HuH-7 (cell line): ENCODE measurements at regions not wholly inside any gene's neighbourhood (a gene's known extent, or its start where the extent isn't known, plus 50 kb on each side); places are given as distances from the start of the nearest gene placed in this dataset.

ENCODE experiments used
- DNase-seq: peaks from one replicate; pipeline ENCODE4 v3.0.0; 2011; ENCODE audit warnings: low spot score

DNA sequence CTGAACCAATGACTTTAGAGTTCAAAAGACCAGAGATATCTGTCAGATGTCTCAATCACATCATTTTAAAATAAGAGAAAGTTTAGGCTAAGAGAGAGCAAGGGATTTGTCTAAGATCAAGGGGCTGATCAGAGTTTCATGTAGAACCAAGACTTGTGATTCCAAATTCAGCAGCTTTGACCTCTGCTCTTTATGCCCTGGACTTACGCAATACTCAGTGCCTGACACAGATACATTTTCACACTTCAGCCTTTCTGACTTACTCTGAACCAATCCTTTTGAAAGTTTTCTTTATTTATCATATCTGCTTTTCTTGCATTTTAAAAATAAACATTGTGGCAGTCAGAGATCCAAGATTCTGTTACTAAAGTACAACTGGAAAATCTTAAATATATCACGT lies 428.0 kb downstream of the PLPP3 start:
- DNase-seq: no peak

DNA sequence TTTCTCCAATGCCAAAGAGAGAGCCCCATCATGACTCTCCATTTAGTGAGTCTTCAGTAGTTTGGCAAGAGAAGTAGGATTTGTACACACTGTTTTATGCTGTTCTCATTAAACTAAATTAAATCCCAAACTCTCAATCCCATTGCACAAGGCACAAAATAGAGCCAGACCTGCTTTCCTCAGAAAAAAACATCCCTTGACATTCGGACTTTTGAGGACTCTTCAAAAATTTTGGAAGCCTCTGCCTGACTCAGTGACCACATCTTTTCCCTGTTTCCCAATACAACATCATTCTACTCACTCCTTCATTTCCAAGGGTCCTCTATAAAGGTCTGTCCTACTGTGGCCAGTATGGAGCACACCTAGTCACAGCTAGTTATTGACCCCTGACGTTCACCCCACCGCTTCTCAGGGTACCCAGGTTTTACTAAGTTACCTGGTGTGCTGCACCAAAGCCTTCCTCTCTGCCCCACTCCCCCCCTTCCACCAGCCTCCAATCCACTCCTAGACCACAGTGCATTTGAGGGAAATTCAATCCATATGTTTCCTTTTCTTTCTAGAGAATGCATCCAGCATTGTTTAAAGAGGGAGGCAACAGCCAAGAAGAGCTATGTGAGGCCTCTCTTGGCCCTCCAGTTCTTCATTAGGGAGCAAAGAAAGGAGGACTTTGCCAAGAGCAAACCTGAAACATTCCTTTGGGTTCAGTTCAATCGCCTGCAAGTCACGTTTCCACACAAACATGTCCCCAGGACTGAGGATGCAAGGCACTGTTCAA lies 428.7 kb downstream of the PLPP3 start:
- DNase-seq: no peak

GRCh38 chr1:56149761-56150160 lies 429.6 kb downstream of the PLPP3 start:
- DNase-seq: no peak

DNA sequence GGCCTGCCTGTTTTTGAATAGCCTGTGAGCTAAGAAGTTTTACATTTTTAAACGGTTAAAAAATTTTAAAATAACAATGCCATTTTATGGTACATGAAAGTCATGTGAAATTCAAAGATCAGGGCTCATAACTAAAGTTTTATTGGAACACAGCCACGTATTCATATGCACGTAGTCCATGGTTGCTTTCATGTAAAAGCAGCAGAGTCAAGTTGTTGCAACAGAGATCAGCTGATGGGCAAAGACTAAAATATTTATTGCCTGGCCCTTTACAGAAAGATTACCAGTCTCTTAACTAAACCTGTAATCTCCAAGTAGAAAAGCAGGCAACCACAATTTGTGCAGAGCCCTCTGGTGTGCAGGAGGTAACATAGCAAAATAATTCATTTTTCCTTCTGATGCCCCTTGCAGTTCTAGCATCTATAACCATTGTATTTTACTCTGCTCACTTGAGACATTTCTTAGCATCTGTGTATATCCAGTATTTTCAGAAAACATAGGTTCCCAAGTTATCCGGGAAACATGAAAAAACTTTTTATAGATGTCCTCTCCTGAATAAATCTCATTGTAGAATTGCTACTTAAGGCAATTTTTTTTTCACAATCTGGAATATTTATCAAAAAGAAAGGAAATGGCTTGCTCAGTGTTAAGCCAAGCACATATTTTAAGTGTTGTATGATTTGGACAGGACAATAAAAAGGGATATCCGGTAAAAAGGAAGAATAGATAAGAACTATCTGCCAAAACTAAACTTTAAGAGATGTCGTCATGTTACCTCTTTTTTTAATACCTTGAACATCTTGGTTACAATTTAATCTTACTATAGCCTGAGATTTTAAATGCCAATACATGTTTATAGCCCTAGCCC lies 430.8 kb downstream of the PLPP3 start:
- DNase-seq: no peak

DNA sequence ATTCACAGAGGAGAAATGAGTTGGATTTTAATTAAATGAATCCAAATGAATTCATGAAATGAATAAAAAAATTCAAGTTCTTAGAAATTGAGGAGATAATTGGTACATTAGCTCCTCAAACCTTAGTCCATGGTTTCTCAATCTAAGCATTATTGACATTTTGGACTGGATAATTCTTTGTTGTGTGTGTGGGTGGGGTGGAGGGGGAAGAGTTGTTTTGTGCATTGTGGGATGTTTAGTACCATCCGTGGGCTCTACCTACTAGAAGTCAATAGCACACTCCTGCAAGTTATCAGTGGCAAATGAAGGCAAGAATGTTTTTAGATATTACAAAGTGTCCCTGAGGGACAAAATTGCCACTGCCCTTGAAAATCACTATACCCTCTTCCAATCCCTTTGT lies 431.9 kb downstream of the PLPP3 start:
- DNase-seq: no peak

GRCh38 chr1:56147034-56147433 lies 432.3 kb downstream of the PLPP3 start:
- DNase-seq: no peak

GRCh38 chr1:56146449-56146848 lies 432.9 kb downstream of the PLPP3 start:
- DNase-seq: no peak

GRCh38 chr1:56145581-56145980 lies 433.8 kb downstream of the PLPP3 start:
- DNase-seq: no peak

- DNase-seq: no peak
Observed at GRCh38 chr1:56142301-56142700, 437.1 kb downstream of the PLPP3 start.

DNA sequence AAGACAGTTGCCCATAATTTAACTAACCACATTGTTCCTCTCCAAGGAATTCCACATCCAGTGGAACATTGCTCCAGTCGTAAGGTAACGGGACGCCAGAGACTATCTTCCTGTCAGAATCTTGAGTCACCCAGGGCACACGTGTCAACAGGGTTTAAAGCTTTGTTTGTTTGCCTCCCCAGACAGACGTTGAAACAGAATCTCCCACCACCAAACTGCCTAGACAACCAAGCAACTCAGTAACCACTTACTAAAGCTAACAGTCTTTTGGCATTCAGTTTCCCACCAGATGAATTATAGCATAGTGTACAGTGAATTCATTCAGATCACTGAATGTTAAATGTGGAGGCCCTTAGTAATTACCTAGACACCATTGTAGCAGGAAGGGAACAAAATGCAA lies 439.5 kb downstream of the PLPP3 start:
- no peak for DNase-seq

DNA sequence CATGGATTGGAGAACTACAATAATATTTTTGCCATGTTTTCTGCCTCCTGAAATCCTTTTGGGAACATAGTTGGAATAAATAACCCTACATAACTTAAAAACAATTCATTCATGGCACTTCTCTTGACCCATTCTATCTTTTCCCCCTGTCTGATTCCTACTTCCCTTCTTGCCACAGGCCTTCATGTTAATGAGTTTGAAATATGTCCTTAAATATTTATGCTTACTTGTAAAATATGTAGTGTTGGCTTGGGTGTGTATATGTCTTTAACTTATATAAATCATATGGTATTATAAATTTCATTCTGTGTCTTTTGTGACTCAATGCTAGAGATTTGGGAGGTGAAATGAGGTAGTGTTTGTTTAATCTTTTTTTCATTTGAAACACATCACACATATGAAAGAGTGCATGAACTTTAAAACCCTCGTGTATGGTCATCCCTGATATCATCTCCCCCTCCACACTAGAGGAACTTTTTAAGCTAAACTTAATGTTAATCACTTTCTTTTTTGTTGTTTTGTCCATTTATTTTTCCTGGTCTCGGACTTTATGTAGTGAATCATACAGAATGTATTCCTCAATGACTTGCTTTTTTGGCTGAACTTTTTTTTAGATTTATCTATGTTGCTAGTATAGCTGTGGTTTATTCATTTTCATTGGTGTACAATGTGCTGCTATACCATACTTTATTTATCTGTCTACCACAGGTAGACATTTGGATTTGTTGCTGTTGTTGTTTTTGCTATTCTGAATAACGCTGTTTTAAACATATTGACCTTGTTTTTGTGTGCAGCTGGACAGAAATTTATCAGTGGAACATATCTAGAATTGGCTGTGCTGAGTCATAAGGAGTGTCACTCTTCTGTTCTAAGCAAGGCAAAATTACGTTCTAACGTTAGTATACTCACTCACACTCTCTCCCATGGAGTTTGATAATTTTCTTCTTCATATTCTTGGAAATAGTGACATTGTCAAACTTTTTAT lies 441.6 kb downstream of the PLPP3 start:
- no peak for DNase-seq

DNA sequence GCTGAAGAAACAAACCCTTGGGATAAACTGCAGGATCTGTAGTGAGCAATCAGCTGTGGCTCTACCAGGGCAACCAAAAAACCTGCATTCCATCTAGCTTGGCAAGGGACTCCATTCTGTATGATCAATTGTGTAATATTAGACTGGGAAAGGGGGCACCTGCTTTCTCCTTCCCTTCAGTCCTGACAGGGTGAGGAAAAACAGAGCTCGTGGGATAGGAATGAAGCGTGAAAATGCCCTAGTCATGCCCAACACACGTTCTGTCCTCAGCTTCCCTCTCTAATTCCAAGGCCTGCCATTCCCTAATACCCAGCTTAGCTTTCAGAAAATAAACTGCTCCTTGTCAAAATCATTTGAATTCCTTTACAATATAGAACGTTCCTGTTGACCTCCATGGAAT lies 442.3 kb downstream of the PLPP3 start:
- no peak for DNase-seq

- no peak for DNase-seq
Observed at GRCh38 chr1:56135864-56136147, 443.6 kb downstream of the PLPP3 start.

DNA sequence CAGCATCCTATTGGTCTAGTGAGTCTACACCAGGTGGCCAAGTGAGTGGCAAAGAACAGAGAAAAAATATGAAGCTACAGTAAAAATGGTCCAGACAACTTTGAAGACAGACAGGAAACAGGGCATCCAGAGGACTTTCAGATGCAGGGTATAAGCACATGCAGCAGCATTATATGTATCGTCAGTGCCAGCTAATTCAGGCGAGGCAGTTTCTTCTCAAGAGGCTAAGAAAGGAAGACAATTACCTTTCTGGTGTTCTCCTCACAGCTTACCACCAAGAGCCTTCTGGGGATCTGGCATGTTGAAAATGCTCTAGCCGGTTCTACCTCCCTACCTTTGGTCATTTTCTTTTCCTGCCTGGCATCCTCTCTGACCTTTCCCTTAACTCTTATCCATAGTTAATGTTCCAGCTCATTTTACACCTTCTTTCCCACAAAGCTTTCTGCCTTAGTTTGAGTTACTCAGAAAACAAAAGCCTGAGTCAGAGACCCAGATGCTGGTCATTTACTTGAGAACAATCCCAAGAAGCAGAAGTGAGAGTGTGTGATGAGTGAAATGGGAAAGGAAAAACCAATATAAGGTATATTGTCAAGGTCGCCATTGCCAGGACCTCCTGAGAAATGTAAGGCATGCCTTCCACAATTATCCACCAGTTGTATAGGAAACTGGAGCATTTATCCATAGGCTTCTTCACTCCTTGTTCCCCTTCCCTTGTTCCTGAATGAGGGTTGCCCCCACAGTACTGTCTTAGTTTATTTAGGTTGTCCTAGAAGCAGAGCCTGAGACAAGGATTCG lies 444.1 kb downstream of the PLPP3 start:
- no peak for DNase-seq

GRCh38 chr1:56133522-56134472 lies 445.6 kb downstream of the PLPP3 start:
- DNase-seq: no peak

DNA sequence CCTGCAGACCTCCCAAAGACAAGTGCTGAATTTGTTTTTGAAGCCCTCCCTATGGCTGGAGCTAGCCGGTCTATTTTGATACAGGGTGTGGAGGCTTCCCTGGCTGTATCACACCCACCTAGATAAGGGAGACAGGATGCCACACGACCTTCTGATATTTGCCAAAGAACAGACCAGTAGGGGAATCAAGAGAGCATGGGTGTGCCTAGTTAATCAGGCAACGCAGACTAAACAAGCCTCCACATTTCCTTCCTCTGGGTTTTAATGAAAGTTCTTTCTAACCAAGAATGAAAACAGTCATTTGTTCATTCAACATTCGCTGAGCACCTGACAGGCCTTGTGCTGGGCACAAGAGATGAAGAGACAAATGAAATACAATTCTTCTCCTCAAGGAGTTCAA lies 446.8 kb downstream of the PLPP3 start:
- no peak for DNase-seq

GRCh38 chr1:56129837-56130236 lies 449.5 kb downstream of the PLPP3 start:
- no peak for DNase-seq

DNA sequence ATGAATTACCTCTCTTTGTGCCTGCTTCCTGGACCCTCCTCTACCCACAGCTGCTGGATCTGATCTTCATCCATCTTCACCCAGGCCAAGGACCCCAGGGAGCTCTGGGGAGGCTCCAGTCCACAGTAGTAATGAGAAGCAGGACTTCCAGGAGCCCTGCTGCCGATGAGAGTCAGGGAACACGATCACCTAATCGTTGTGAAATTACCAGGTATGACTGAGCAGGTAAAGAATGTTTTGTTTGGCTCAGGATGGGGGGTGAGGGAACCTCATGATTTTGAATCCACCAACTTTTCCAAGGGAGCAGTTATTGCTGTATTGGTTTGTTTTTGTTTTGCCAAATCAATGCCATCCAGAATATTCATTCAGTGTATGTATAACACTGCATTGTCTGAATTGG lies 454.0 kb downstream of the PLPP3 start:
- DNase-seq: no peak

DNA sequence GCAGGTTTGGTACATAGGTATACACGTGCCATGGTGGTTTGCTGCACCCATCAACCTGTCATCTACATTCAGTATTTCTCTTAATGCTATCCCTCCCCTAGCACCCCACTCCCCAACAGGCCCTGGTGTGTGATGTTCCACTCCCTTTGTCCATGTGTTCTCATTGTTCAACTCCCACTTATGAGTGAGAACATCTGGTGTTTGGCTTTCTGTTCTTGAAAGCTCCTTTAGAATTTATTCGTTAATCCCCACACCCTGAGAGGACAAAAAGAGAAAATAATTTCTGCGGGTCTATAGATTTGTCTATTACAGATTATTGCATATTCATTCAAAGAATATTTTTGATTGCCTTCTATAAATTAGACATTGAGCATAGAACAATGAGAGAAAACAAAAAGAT lies 455.5 kb downstream of the PLPP3 start:
- no peak for DNase-seq

GRCh38 chr1:56123421-56123820 lies 455.9 kb downstream of the PLPP3 start:
- no peak for DNase-seq
